CD14-positive monocyte (primary cell): ENCODE measurements at regions not wholly inside any gene's neighbourhood (a gene's known extent, or its start where the extent isn't known, plus 50 kb on each side); places are given as distances from the start of the nearest gene placed in this dataset.

Experiments
- DNase-seq, 3 donors: peaks; one replicate each; pipeline ENCODE4 v3.0.0-alpha.2; 2011 to 2022
- H2AFZ ChIP-seq: 2 replicates; pipeline ENCODE4 v1.6.0; 2012; ENCODE audit warnings: mild to moderate bottlenecking, low read depth, low read length, inconsistent platforms; ENCODE audit not compliant: insufficient read depth, poor library complexity, severe bottlenecking
- H3K27ac ChIP-seq, 2 donors: 1 replicate in 1 of 2; 2 replicates in 1 of 2; pipeline ENCODE4 v1.5.1; 2012 to 2013; ENCODE audit warnings: low read length in 2 of 2, control low read depth in 1 of 2, inconsistent platforms in 1 of 2, low read depth in 1 of 2, mild to moderate bottlenecking in 1 of 2
- H3K27me3 ChIP-seq, 2 donors: one replicate each; pipeline versions ENCODE4 v1.6.0 to v1.6.1; 2011 to 2013; ENCODE audit warnings: low read length in 2 of 2; ENCODE audit not compliant: control insufficient read depth in 2 of 2, insufficient read depth in 2 of 2
- H3K36me3 ChIP-seq, 2 donors: replicated peaks in 1 of 2; 1 replicate in 1 of 2; 2 replicates in 1 of 2; pipeline versions ENCODE4 v1.5.1 to v1.6.1; 2012 to 2013; ENCODE audit warnings: low read length in 2 of 2, control low read depth in 1 of 2, inconsistent platforms in 1 of 2, mild to moderate bottlenecking in 1 of 2; ENCODE audit not compliant: insufficient read depth in 2 of 2, control insufficient read depth in 1 of 2
- H3K4me1 ChIP-seq, 2 donors: 1 replicate in 1 of 2; 2 replicates in 1 of 2; pipeline versions ENCODE4 v1.5.1 to v1.6.1; 2012 to 2013; ENCODE audit warnings: low read length in 2 of 2, control low read depth in 1 of 2, inconsistent platforms in 1 of 2, mild to moderate bottlenecking in 1 of 2, moderate library complexity in 1 of 2; ENCODE audit not compliant: insufficient read depth in 2 of 2, control insufficient read depth in 1 of 2
- H3K4me2 ChIP-seq: replicated peaks from 2 replicates; pipeline ENCODE3; 2012; ENCODE audit warnings: low read length, moderate library complexity, mild to moderate bottlenecking; ENCODE audit not compliant: poor library complexity, severe bottlenecking; ENCODE audit errors: extremely low read depth
- H3K4me3 ChIP-seq, 3 experiments: fragments of 200-600 bp in 1 of 3; sonication (generic) in 1 of 3; replicated peaks in 1 of 3; 1 replicate in 2 of 3; 2 replicates in 1 of 3; pipeline ENCODE4 v1.5.1; 2011 to 2013; ENCODE audit warnings: low read length in 3 of 3, mild to moderate bottlenecking in 3 of 3, control low read depth in 2 of 3, low read depth in 2 of 3, inconsistent platforms in 1 of 3, moderate library complexity in 1 of 3
- H3K79me2 ChIP-seq: 2 replicates; pipeline ENCODE4 v1.6.0; 2012; ENCODE audit warnings: mild to moderate bottlenecking, control low read depth, inconsistent platforms, low read length, moderate library complexity; ENCODE audit not compliant: insufficient read depth
- H3K9ac ChIP-seq: 2 replicates; pipeline ENCODE4 v1.6.0; 2017; ENCODE audit warnings: low read length, mild to moderate bottlenecking; ENCODE audit not compliant: insufficient read depth, poor library complexity, severe bottlenecking
- H3K9me3 ChIP-seq, 2 donors: replicated peaks in 1 of 2; 1 replicate in 1 of 2; 2 replicates in 1 of 2; pipeline versions ENCODE4 v1.5.1 to v1.6.1; 2012 to 2013; ENCODE audit warnings: low read length in 2 of 2, control low read depth in 1 of 2; ENCODE audit not compliant: control insufficient read depth in 1 of 2, insufficient read depth in 1 of 2
- H4K20me1 ChIP-seq: 2 replicates; pipeline ENCODE4 v1.6.0; 2012; ENCODE audit warnings: mild to moderate bottlenecking, low read length, control low read depth, moderate library complexity; ENCODE audit not compliant: insufficient read depth
- H3K27ac Mint-ChIP-seq, 7 donors: one replicate each; pipeline ENCODE4 v1.8.0; 2020; ENCODE audit warnings: mild to moderate bottlenecking in 7 of 7, mixed read lengths in 7 of 7, moderate library complexity in 6 of 7, inconsistent platforms in 2 of 7
- H3K27me3 Mint-ChIP-seq, 3 donors: one replicate each; pipeline ENCODE4 v1.8.0; 2021 to 2022; ENCODE audit warnings: low read depth in 3 of 3, mild to moderate bottlenecking in 3 of 3, mixed read lengths in 3 of 3, moderate library complexity in 3 of 3, inconsistent platforms in 1 of 3
- H3K36me3 Mint-ChIP-seq, 2 donors: one replicate each; pipeline ENCODE4 v1.8.0; 2020; ENCODE audit warnings: mixed read lengths in 2 of 2, inconsistent platforms in 1 of 2, mild to moderate bottlenecking in 1 of 2
- H3K4me1 Mint-ChIP-seq: one replicate; pipeline ENCODE4 v1.8.0; 2020; ENCODE audit warnings: mild to moderate bottlenecking, mixed read lengths
- H3K4me3 Mint-ChIP-seq, 2 donors: one replicate each; pipeline ENCODE4 v1.8.0; 2020; ENCODE audit warnings: mild to moderate bottlenecking in 2 of 2, mixed read lengths in 2 of 2, moderate library complexity in 1 of 2
- H3K9me3 Mint-ChIP-seq, 7 donors: one replicate each; pipeline ENCODE4 v1.8.0; 2020 to 2022; ENCODE audit warnings: mixed read lengths in 7 of 7, mild to moderate bottlenecking in 6 of 7, moderate library complexity in 6 of 7, inconsistent platforms in 2 of 7
- CTCF ChIP-seq: fragments of 200-600 bp; IDR thresholded peaks from one replicate; pipeline ENCODE4 v1.8.0; 2022; ENCODE audit warnings: antibody characterized with exemption, mild to moderate bottlenecking
- WGBS: methylation state at CpG from one replicate; pipeline ENCODE4 v1.1.5; 2013; ENCODE audit warnings: missing lambda C conversion rate; ENCODE audit not compliant: insufficient coverage; 5-methylcytosine and 5-hydroxymethylcytosine counted together
- intact Hi-C, 2 donors: fragments of 100-400 bp; cut with micrococcal nuclease; formaldehyde crosslinking; loops; one replicate each; pipeline versions ENCODE4 v1.15.0 to v1.15.1; 2023

GRCh38 chr13:110794209-110794608 is 80.7 kb downstream of the ING1 start:
- Histone ChIP-seq H2AFZ (no peak overlapping the region), H4K20me1 (no peaks in the 10 kb centered on the region), H3K4me1 (peaks cover 0 to under 1% of the 10 kb centered on the region in 2 donors), H3K4me3 (no peak overlapping the region), H3K79me2 (no peaks in the 10 kb centered on the region), H3K9me3 (peaks cover 35 to 37% of the 10 kb centered on the region in 2 donors), H3K4me2 (no peak overlapping the region), H3K27me3 (peaks cover 0 to 4% of the 10 kb centered on the region in 2 donors), H3K27ac (no peak overlapping the region), H3K36me3 (no peaks in the 10 kb centered on the region), H3K9ac (no peak overlapping the region)
- Mint-ChIP-seq H3K27me3 (peaks cover 7 to 13% (median 10%) of the 10 kb centered on the region in 3 donors), H3K36me3 (no peaks in the 10 kb centered on the region), H3K27ac (no peak overlapping the region), H3K4me3 (no peak overlapping the region), H3K4me1 (peaks cover under 1% of the 10 kb centered on the region), H3K9me3 (peaks cover 21 to 48% (median 39%) of the 10 kb centered on the region in 7 donors)
- DNase-seq = no peak
- TF ChIP-seq CTCF = no peak
- intact Hi-C loops = no loop called here
- WGBS = 86% methylated on average over 7 of the region's 7 CpGs

- no peak for TF ChIP-seq CTCF
- H3K9ac ChIP-seq = no peak overlapping the region
- DNase-seq = no peak
- peaks cover 25% of the 10 kb centered on the region in 2 donors for H3K9me3 ChIP-seq
- H3K36me3 ChIP-seq = no peaks in the 10 kb centered on the region
- no peak overlapping the region for H3K27ac Mint-ChIP-seq
- WGBS = 77% methylated on average over 4 of the region's 9 CpGs
- no peaks in the 10 kb centered on the region for H3K79me2 ChIP-seq
- H3K4me3 ChIP-seq = no peak overlapping the region
- peaks cover 22 to 33% (median 23%) of the 10 kb centered on the region in 3 donors for H3K27me3 Mint-ChIP-seq
- peaks cover 10% of the 10 kb centered on the region for H3K4me1 Mint-ChIP-seq
- H3K4me3 Mint-ChIP-seq = no peak overlapping the region
- no peak overlapping the region for H2AFZ ChIP-seq
- no peaks in the 10 kb centered on the region for H3K36me3 Mint-ChIP-seq
- H3K4me2 ChIP-seq = no peak overlapping the region
- H3K27me3 ChIP-seq = peaks cover 0 to 10% of the 10 kb centered on the region in 2 donors
- no peaks in the 10 kb centered on the region for H4K20me1 ChIP-seq
- peaks cover 4 to 9% of the 10 kb centered on the region in 2 donors for H3K4me1 ChIP-seq
- intact Hi-C loops = no loop called here
- no peak overlapping the region for H3K27ac ChIP-seq
- H3K9me3 Mint-ChIP-seq = peaks cover 12 to 28% (median 24%) of the 10 kb centered on the region in 7 donors
These were observed 83.9 kb downstream of the ING1 start for GRCh38 chr13:110797230-110797877.
